AG10803 (cell line): ENCODE measurements at regions not wholly inside any gene's neighbourhood (a gene's known extent, or its start where the extent isn't known, plus 50 kb on each side); places are given as distances from the start of the nearest gene placed in this dataset.
"Not testable (repeated sequence)": the region's sequence is repeated elsewhere in the genome, so short reads cannot be mapped to it uniquely, and the experiment has no call there.

Experiments used
- DNase-seq: peaks from one replicate; pipeline ENCODE4 v3.0.0; 2010; ENCODE audit warnings: low read depth
- H3K4me3 ChIP-seq: 2 replicates; pipeline ENCODE4 v1.5.1; 2011; ENCODE audit warnings: mild to moderate bottlenecking, low read length, control low read depth
- CTCF ChIP-seq: conservative IDR thresholded peaks from 2 replicates; pipeline ENCODE4 v1.5.1; 2011; ENCODE audit warnings: mild to moderate bottlenecking, low read length, control low read depth, inconsistent platforms

GRCh38 chr10:23540401-23541030, 101.6 kb downstream of the OTUD1 start:
- DNase-seq: no peak
- no peak for TF ChIP-seq CTCF

GRCh38 chr10:23543691-23544380, 105.0 kb downstream of the OTUD1 start:
- no peak overlapping the region for H3K4me3 ChIP-seq
- no peak for TF ChIP-seq CTCF
- no peak for DNase-seq

More at GRCh38 chr10:23540401-23541030, 101.6 kb downstream of the OTUD1 start:
- H3K4me3 ChIP-seq: no peak overlapping the region

- DNase-seq, H3K4me3 ChIP-seq: not testable (repeated sequence)
Observed at GRCh38 chr10:23545866-23546265, 107.0 kb downstream of the OTUD1 start.

GRCh38 chr10:23556727-23557440, 118.0 kb downstream of the OTUD1 start:
- DNase-seq: peak; percentile 56
- H3K4me3 ChIP-seq: no peak overlapping the region
- TF ChIP-seq CTCF: no peak

GRCh38 chr10:23557777-23558176, 118.9 kb downstream of the OTUD1 start:
- TF ChIP-seq CTCF: no peak
- no peak for DNase-seq
- H3K4me3 ChIP-seq: no peak overlapping the region

GRCh38 chr10:23558361-23558799, 119.5 kb downstream of the OTUD1 start:
- H3K4me3 ChIP-seq: no peak overlapping the region
- peak; percentile 1 for DNase-seq
- no peak for TF ChIP-seq CTCF

GRCh38 chr10:23568996-23569395, 130.1 kb downstream of the OTUD1 start:
- H3K4me3 ChIP-seq: no peak overlapping the region
- no peak for TF ChIP-seq CTCF
- DNase-seq: no peak
